LNCAP (cell line): ENCODE measurements at regions not wholly inside any gene's neighbourhood (a gene's known extent, or its start where the extent isn't known, plus 50 kb on each side); places are given as distances from the start of the nearest gene placed in this dataset.

Experiments used
- CTCF ChIP-seq: fragments of 450-650 bp; IDR thresholded peaks from 2 replicates; pipeline ENCODE4 v1.5.1; 2017; ENCODE audit warnings: mild to moderate bottlenecking

- no peak for TF ChIP-seq CTCF
Observed at GRCh38 chr4:158090323-158090722, 82.5 kb downstream of the GASK1B start.

- no peak for TF ChIP-seq CTCF
Observed at GRCh38 chr4:158080354-158080753, 92.5 kb downstream of the GASK1B start.

GRCh38 chr4:158079661-158080060 is 93.2 kb downstream of the GASK1B start:
- no peak for TF ChIP-seq CTCF

- TF ChIP-seq CTCF, result no peak
Observed at GRCh38 chr4:158077835-158078234, 95.0 kb downstream of the GASK1B start.

- TF ChIP-seq CTCF, result no peak
Observed at GRCh38 chr4:158074851-158075250, 98.0 kb downstream of the GASK1B start.

GRCh38 chr4:158071931-158072330 is 100.9 kb downstream of the GASK1B start:
- no peak for TF ChIP-seq CTCF

GRCh38 chr4:158068068-158068467 is 104.8 kb downstream of the GASK1B start:
- TF ChIP-seq CTCF, result no peak

GRCh38 chr4:158067646-158068045 is 105.2 kb downstream of the GASK1B start:
- TF ChIP-seq CTCF, result no peak
